ENCODE measurements at regions not wholly inside any gene's neighbourhood (a gene's known extent, or its start where the extent isn't known, plus 50 kb on each side); places are given as distances from the start of the nearest gene placed in this dataset.

DNA sequence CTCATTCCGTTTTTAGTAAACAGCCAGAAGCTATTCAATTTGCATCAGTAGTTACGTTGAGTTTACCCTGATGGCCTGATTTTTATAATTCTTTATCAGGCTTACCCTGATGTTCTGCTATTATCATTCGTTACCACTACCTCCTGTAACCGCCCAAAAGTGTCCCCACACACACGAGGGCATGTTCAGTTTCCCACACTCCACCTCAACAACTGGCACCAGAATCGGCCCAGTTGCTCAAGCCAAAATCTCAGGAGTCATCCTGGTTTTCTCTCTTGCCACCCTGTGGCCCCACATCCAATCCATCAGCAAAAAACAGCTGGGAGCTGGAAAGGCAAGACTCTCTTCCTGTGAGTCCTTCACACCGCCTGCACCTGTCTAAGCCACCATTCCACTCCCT is 102.9 kb upstream of the RAB6C start:
- TF ChIP-seq POLR2AphosphoS5 (IDR thresholded peaks at IDR 0.05; ENCODE audit: low read depth) (no peak), SPI1 (IDR thresholded peaks at IDR 0.05; ENCODE audit: borderline replicate concordance, low read depth) (no peak), GABPA (IDR thresholded peaks at IDR 0.05; ENCODE audit: low read depth) (no peak)
- TF ChIP-seq, protein P1, sequence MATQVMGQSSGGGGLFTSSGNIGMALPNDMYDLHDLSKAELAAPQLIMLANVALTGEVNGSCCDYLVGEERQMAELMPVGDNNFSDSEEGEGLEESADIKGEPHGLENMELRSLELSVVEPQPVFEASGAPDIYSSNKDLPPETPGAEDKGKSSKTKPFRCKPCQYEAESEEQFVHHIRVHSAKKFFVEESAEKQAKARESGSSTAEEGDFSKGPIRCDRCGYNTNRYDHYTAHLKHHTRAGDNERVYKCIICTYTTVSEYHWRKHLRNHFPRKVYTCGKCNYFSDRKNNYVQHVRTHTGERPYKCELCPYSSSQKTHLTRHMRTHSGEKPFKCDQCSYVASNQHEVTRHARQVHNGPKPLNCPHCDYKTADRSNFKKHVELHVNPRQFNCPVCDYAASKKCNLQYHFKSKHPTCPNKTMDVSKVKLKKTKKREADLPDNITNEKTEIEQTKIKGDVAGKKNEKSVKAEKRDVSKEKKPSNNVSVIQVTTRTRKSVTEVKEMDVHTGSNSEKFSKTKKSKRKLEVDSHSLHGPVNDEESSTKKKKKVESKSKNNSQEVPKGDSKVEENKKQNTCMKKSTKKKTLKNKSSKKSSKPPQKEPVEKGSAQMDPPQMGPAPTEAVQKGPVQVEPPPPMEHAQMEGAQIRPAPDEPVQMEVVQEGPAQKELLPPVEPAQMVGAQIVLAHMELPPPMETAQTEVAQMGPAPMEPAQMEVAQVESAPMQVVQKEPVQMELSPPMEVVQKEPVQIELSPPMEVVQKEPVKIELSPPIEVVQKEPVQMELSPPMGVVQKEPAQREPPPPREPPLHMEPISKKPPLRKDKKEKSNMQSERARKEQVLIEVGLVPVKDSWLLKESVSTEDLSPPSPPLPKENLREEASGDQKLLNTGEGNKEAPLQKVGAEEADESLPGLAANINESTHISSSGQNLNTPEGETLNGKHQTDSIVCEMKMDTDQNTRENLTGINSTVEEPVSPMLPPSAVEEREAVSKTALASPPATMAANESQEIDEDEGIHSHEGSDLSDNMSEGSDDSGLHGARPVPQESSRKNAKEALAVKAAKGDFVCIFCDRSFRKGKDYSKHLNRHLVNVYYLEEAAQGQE (IDR thresholded peaks at IDR 0.05; ENCODE audit: insufficient replicate concordance, low read depth), result no peak
- TF ChIP-seq, protein P2, sequence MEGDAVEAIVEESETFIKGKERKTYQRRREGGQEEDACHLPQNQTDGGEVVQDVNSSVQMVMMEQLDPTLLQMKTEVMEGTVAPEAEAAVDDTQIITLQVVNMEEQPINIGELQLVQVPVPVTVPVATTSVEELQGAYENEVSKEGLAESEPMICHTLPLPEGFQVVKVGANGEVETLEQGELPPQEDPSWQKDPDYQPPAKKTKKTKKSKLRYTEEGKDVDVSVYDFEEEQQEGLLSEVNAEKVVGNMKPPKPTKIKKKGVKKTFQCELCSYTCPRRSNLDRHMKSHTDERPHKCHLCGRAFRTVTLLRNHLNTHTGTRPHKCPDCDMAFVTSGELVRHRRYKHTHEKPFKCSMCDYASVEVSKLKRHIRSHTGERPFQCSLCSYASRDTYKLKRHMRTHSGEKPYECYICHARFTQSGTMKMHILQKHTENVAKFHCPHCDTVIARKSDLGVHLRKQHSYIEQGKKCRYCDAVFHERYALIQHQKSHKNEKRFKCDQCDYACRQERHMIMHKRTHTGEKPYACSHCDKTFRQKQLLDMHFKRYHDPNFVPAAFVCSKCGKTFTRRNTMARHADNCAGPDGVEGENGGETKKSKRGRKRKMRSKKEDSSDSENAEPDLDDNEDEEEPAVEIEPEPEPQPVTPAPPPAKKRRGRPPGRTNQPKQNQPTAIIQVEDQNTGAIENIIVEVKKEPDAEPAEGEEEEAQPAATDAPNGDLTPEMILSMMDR (IDR thresholded peaks at IDR 0.05; ENCODE audit: insufficient read depth, low read length), result no peak
- no peaks in the 10 kb centered on the region for H3K27me3 ChIP-seq (ENCODE audit: insufficient read depth, poor library complexity, severe bottlenecking)
- no peak for DNase-seq (ENCODE audit: low read depth in 1 of 2, low spot score in 1 of 2)
- H3K4me3 ChIP-seq (replicated peaks; ENCODE audit: insufficient read depth, low read length), result no peak overlapping the region
- no peak overlapping the region for H3K27ac ChIP-seq (replicated peaks)

DNA sequence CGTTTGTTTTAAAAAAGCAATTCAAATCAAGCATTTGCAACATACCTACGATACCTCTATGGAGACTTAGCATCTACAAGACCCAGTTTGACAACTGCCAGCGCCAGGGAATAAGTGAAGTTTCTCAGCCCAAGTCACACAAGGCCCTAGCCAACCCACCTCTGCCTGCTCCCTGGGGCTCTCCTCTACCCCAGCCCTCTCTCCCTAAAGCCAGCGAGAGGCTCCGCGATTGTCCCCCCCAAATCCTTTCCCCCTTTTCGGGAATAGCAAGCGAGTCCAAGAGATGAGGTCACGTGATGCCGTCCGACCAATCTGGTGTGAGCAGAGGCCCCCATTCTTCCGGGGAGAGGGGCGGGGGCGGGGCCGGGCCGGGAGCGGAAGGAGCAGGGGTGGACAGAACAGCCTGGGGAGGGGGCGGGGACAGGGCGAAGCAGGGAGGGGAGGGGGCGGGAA is 102.2 kb upstream of the RAB6C start:
- H3K4me3 ChIP-seq (replicated peaks; ENCODE audit: insufficient read depth, low read length), result peak overlapping the region; percentile 30
- peak; percentile 28 to 49 for DNase-seq (ENCODE audit: low read depth in 1 of 2, low spot score in 1 of 2)
- no peaks in the 10 kb centered on the region for H3K27me3 ChIP-seq (ENCODE audit: insufficient read depth, poor library complexity, severe bottlenecking)
- TF ChIP-seq, protein P1 (IDR thresholded peaks at IDR 0.05; ENCODE audit: insufficient replicate concordance, low read depth), result no peak
- TF ChIP-seq GABPA (IDR thresholded peaks at IDR 0.05; ENCODE audit: low read depth) (no peak), SPI1 (IDR thresholded peaks at IDR 0.05; ENCODE audit: borderline replicate concordance, low read depth) (no peak), POLR2AphosphoS5 (IDR thresholded peaks at IDR 0.05; ENCODE audit: low read depth) (no peak)
- TF ChIP-seq, protein P2 (IDR thresholded peaks at IDR 0.05; ENCODE audit: insufficient read depth, low read length), result no peak
- no peak overlapping the region for H3K27ac ChIP-seq (replicated peaks)

DNA sequence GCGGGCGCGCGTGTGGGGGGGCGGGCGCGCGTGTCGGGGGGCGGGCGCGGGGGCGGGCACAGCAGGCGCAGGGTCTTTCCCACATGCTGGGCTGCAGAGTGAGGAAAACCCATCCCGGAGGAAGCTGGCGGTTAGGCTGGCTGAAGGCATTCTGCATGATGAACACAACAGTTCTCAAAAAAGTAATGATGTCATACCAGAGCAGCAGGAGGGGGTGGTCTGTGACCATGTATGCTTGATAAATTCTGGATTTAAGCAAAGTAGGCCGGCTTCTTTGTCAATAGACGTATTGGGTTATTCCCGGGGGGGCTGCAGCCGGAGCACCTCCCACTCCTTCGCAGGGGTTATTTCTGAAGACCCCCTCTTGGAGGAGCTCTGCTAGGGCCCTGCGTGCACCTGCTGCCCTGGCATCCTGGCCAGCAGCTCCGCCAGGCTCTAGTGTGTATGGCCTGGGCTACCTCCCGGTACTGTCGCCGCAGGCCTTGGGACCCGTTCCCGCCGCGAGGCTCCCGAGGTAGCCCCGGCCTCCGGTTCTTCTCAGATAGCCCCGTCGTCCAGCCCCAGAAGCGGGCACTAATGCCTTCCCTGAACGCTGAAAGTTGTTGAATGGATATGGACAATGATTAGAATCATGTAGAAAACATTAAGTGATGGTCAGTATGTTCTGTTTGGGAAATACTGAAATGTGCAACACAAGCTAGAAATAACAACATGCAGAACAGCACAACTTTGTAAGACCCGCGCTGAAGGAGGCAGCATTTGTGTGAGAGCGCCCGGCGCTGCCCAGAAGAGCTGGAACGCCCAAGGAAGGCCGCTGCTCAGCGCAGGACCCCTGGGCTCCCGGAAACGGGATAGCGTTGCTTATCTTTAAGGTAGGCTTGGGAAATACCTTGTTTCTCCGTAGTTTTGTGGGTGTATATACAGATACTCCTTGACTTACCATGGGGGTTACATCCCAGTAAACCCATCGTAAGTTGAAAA is 101.4 kb upstream of the RAB6C start:
- DNase-seq (ENCODE audit: low read depth in 1 of 2, low spot score in 1 of 2), result no peak
- Histone ChIP-seq H3K27ac (replicated peaks) (no peak overlapping the region), H3K4me3 (replicated peaks; ENCODE audit: insufficient read depth, low read length) (peak overlapping the region; percentile 3; the same call in 1 of the 2 replicates), H3K27me3 (ENCODE audit: insufficient read depth, poor library complexity, severe bottlenecking) (no peaks in the 10 kb centered on the region)
- no peak for TF ChIP-seq GABPA (IDR thresholded peaks at IDR 0.05; ENCODE audit: low read depth)
- TF ChIP-seq, protein P1 (IDR thresholded peaks at IDR 0.05; ENCODE audit: insufficient replicate concordance, low read depth), result no peak
- TF ChIP-seq SPI1 (IDR thresholded peaks at IDR 0.05; ENCODE audit: borderline replicate concordance, low read depth), result no peak
- TF ChIP-seq POLR2AphosphoS5 (IDR thresholded peaks at IDR 0.05; ENCODE audit: low read depth), result no peak
- TF ChIP-seq, protein P2 (IDR thresholded peaks at IDR 0.05; ENCODE audit: insufficient read depth, low read length), result no peak

All from HL-60 (cell line).